Adrenal gland (tissue), 9 donors: ENCODE measurements at regions not wholly inside any gene's neighbourhood (a gene's known extent, or its start where the extent isn't known, plus 50 kb on each side); places are given as distances from the start of the nearest gene placed in this dataset.
A peak's percentile ranks its signal among the peaks of the same experiment; 100 is the strongest.

Experiments
- DNase-seq, 7 donors: peaks; one replicate each; pipeline ENCODE4 v3.0.0-alpha.2; 2019 to 2020
- H3K27ac ChIP-seq, 5 donors: fragments of 200-600 bp; sonication (generic) in 4 of 5; 1 replicate in 3 of 5; 2 replicates in 2 of 5; pipeline versions ENCODE4 v1.5.1 to v1.8.0; 2016 to 2020; ENCODE audit warnings: mild to moderate bottlenecking in 1 of 5
- H3K27me3 ChIP-seq: fragments of 200-600 bp; 2 replicates; pipeline ENCODE4 v1.8.0; 2021
- H3K36me3 ChIP-seq, 2 donors: fragments of 200-600 bp; replicated peaks in 1 of 2; 1 replicate in 1 of 2; 2 replicates in 1 of 2; pipeline versions ENCODE4 v1.5.1 to v1.8.0; 2018 to 2022
- H3K4me1 ChIP-seq, 2 donors: fragments of 200-600 bp; replicated peaks in 1 of 2; 1 replicate in 1 of 2; 2 replicates in 1 of 2; pipeline versions ENCODE4 v1.5.1 to v1.8.0; 2018 to 2021
- H3K4me3 ChIP-seq, 4 donors: fragments of 200-600 bp; sonication (generic) in 3 of 4; one replicate each; pipeline ENCODE4 v1.5.1; 2016 to 2018
- H3K9me3 ChIP-seq, 3 donors: fragments of 200-600 bp; sonication (generic) in 1 of 3; replicated peaks in 1 of 3; 1 replicate in 2 of 3; 2 replicates in 1 of 3; pipeline versions ENCODE4 v1.5.1 to v1.8.0; 2016 to 2021
- CTCF ChIP-seq, 6 experiments: fragments of 450-650 bp in 4 of 6; fragments of 200-600 bp in 2 of 6; sonication (generic) in 1 of 6; IDR thresholded peaks; 1 replicate in 5 of 6; 2 replicates in 1 of 6; pipeline versions ENCODE4 v1.5.1 to v1.8.0; 2016 to 2021; ENCODE audit warnings: antibody characterized with exemption in 6 of 6, mild to moderate bottlenecking in 2 of 6, moderate library complexity in 1 of 6
- POLR2A ChIP-seq, 2 donors: fragments of 450-650 bp; IDR thresholded peaks; one replicate each; pipeline ENCODE4 v1.6.1; 2017; ENCODE audit warnings: antibody characterized with exemption in 2 of 2, mild to moderate bottlenecking in 2 of 2, moderate library complexity in 1 of 2
- WGBS, 4 donors: extraction: QIAGEN DNeasy Blood & Tissue Kit in 2 of 4; methylation state at CpG; one replicate each; pipeline versions ENCODE4 v1.1.5 to v1.1.7; 2013 to 2017; 5-methylcytosine and 5-hydroxymethylcytosine counted together
- intact Hi-C, 2 donors: fragments of 100-400 bp; cut with DNase I; formaldehyde crosslinking; loops; one replicate each; pipeline versions ENCODE4 v1.14.1 to v1.15.0; 2022 to 2023
- donor health status: healthy with polysubstance abuse.
- donor health status: Bipolar disorder and iron deficiency.
- donor health status: DM: yes; HTN: yes; CAD: no.
- donor health status: DM: no; HTN: no; CAD: no.
- donor health status: DM: no; HTN: no; CAD: no.

DNA sequence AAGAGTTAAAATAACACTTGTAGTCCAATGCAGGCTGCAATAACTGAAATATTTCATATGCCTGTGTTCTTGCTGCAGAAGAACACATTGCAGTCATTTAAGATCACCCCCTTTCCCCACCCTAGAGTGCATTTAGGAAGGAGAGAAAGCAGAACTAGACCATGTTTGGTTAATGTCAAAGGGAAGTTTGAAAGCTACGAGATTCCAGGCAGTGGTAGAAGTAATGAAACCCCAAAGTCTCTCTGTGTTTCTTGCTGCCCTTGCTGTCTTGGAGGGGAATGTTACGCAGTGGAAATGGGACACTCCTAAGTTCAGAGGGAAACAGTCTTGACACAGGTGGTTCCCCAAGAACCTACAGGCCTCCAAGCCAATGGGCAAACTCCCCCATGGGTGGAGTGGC lies 242.9 kb downstream of the PTEN start:
- TF ChIP-seq POLR2A (IDR thresholded peaks at IDR 0.05) (no peak), CTCF (IDR thresholded peaks at IDR 0.05) (no peak)
- 73 to 88% (median 76%) methylated on average over 2 of the region's 2 CpGs for WGBS, 4 donors

DNA sequence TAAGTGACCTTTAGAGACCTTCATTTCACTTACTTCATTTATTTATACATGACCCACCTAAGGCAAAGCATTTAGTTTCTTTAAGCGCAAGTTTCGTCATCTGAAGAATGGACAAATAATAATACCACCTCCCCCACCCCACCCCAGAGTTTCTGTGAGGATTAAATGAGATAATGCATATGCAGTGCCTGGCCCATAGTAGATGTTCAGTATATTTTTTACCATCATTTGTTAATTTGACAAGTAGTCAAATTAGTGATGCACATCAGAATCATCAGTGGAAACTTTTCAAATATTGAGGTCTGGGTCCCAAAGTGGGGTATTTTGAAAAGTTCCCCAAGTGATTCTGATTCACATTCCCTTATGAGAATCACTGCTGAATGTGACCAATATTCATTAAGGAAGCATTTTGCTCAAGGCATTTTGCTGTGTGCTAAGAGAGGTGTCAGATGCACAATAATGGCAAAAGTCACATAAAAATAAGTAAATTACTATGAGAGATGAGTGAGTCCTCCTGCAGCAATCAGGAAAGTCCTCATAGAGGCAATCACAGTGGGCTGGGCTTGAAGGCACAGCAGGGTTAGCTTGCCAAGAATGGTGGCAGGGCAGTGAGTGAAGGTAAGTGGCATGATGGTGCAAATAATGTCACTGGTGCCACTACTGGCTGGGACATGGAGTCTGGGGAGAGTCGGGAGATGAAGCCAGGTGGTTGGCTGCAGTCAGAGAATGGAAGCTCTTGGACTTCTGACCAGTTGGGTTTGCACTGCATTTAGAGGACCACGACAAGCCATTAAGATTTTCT lies 244.1 kb downstream of the PTEN start:
- H3K27ac ChIP-seq = no peak overlapping the region
- no peak for DNase-seq
- TF ChIP-seq CTCF (IDR thresholded peaks at IDR 0.05) = no peak
- no peak for TF ChIP-seq POLR2A (IDR thresholded peaks at IDR 0.05)
- no peaks in the 10 kb centered on the region for H3K4me1 ChIP-seq
- H3K27me3 ChIP-seq = no peaks in the 10 kb centered on the region
- no peaks in the 10 kb centered on the region for H3K36me3 ChIP-seq
- no peaks in the 10 kb centered on the region for H3K9me3 ChIP-seq
- 85 to 94% (median 90%) methylated on average over 4 of the region's 4 CpGs for WGBS, 4 donors
- no peak overlapping the region for H3K4me3 ChIP-seq
- intact Hi-C loops = no loop called here

More for the DNA sequence above, 242.9 kb downstream of the PTEN start:
- H3K27me3 ChIP-seq = no peaks in the 10 kb centered on the region
- peak overlapping the region in 1 of 5 donors; percentile 21 for H3K27ac ChIP-seq
- no peaks in the 10 kb centered on the region for H3K9me3 ChIP-seq
- no peak for DNase-seq
- intact Hi-C loops = no loop called here
- no peak overlapping the region for H3K4me3 ChIP-seq
- no peaks in the 10 kb centered on the region for H3K4me1 ChIP-seq
- H3K36me3 ChIP-seq = no peaks in the 10 kb centered on the region

GRCh38 chr10:88108115-88108610 lies 244.7 kb downstream of the PTEN start:
- TF ChIP-seq CTCF (IDR thresholded peaks at IDR 0.05) (no peak), POLR2A (IDR thresholded peaks at IDR 0.05) (no peak)
- Histone ChIP-seq H3K36me3 (no peaks in the 10 kb centered on the region), H3K27me3 (no peaks in the 10 kb centered on the region), H3K27ac (no peak overlapping the region), H3K4me3 (no peak overlapping the region), H3K4me1 (no peaks in the 10 kb centered on the region), H3K9me3 (no peaks in the 10 kb centered on the region)
- no peak for DNase-seq
- WGBS, 4 donors = 52 to 73% (median 67%) methylated on average over 2 of the region's 2 CpGs
- intact Hi-C loops = no loop called here

- TF ChIP-seq POLR2A (IDR thresholded peaks at IDR 0.05) = no peak
- no peak for DNase-seq
- Histone ChIP-seq H3K4me3 (no peak overlapping the region), H3K27ac (no peak overlapping the region), H3K36me3 (no peaks in the 10 kb centered on the region), H3K27me3 (no peaks in the 10 kb centered on the region), H3K4me1 (no peaks in the 10 kb centered on the region), H3K9me3 (no peaks in the 10 kb centered on the region)
- intact Hi-C loops = loop anchor here (5.0 to 10.0 kb wide), 2 partner anchors 246 to 258 kb away; partner anchors contain the start of genes KLLN (in 1 of the 2) and PTEN (in 1 of the 2)
These were observed 246.9 kb downstream of the PTEN start for GRCh38 chr10:88110355-88110754.
